ENCODE measurements at regions not wholly inside any gene's neighbourhood (a gene's known extent, or its start where the extent isn't known, plus 50 kb on each side); places are given as distances from the start of the nearest gene placed in this dataset.

- intact Hi-C loops (cut with DNase I, micrococcal nuclease) = no loop called here
- H3K4me1 ChIP-seq (ENCODE audit: low read depth) = no peaks in the 10 kb centered on the region
- no peak for TF ChIP-seq CTCF (IDR thresholded peaks at IDR 0.05)
- DNase-seq = no peak
- ATAC-seq = no peak
- no peak overlapping the region for H3K4me3 ChIP-seq
- no peaks in the 10 kb centered on the region for H3K36me3 ChIP-seq (ENCODE audit: low read depth)
- no peaks in the 10 kb centered on the region for H3K9me3 ChIP-seq
Observed at GRCh38 chr14:85124631-85125290, 405.2 kb upstream of the FLRT2 start.

- ATAC-seq (no peak), DNase-seq (no peak)
- no peak for TF ChIP-seq CTCF (IDR thresholded peaks at IDR 0.05)
- H3K9me3 ChIP-seq = no peaks in the 10 kb centered on the region
- no peak overlapping the region for H3K4me3 ChIP-seq
- no peaks in the 10 kb centered on the region for H3K4me1 ChIP-seq (ENCODE audit: low read depth)
- intact Hi-C loops (cut with DNase I, micrococcal nuclease) = no loop called here
- no peaks in the 10 kb centered on the region for H3K36me3 ChIP-seq (ENCODE audit: low read depth)
Observed at GRCh38 chr14:85125291-85125670, 404.7 kb upstream of the FLRT2 start.

GRCh38 chr14:85129921-85130320 is 400.0 kb upstream of the FLRT2 start:
- no peak for ATAC-seq
- H3K9me3 ChIP-seq = peaks cover 8% of the 10 kb centered on the region
- intact Hi-C loops (cut with DNase I, micrococcal nuclease) = no loop called here
- H3K4me1 ChIP-seq (ENCODE audit: low read depth) = no peaks in the 10 kb centered on the region
- H3K4me3 ChIP-seq = no peak overlapping the region
- no peak for TF ChIP-seq CTCF (IDR thresholded peaks at IDR 0.05)
- no peaks in the 10 kb centered on the region for H3K36me3 ChIP-seq (ENCODE audit: low read depth)
- DNase-seq = no peak

- no peak overlapping the region for H3K4me3 ChIP-seq
- H3K9me3 ChIP-seq = peaks cover 16% of the 10 kb centered on the region
- H3K36me3 ChIP-seq (ENCODE audit: low read depth) = no peaks in the 10 kb centered on the region
- intact Hi-C loops (cut with DNase I, micrococcal nuclease) = no loop called here
- ATAC-seq (no peak), DNase-seq (no peak)
- no peaks in the 10 kb centered on the region for H3K4me1 ChIP-seq (ENCODE audit: low read depth)
- no peak for TF ChIP-seq CTCF (IDR thresholded peaks at IDR 0.05)
Observed at GRCh38 chr14:85131226-85131922, 398.6 kb upstream of the FLRT2 start.

GRCh38 chr14:85142982-85143381 is 387.0 kb upstream of the FLRT2 start:
- H3K36me3 ChIP-seq (ENCODE audit: low read depth) = no peaks in the 10 kb centered on the region
- H3K4me1 ChIP-seq (ENCODE audit: low read depth) = no peaks in the 10 kb centered on the region
- intact Hi-C loops (cut with DNase I, micrococcal nuclease) = no loop called here
- DNase-seq = no peak
- TF ChIP-seq CTCF (IDR thresholded peaks at IDR 0.05) = no peak
- H3K4me3 ChIP-seq = no peak overlapping the region
- no peak for ATAC-seq
- no peaks in the 10 kb centered on the region for H3K9me3 ChIP-seq

Data from mucosa of descending colon (tissue), 3 donors.